GM12878 (cell line): ENCODE measurements at regions not wholly inside any gene's neighbourhood (a gene's known extent, or its start where the extent isn't known, plus 50 kb on each side); places are given as distances from the start of the nearest gene placed in this dataset.

Experiments
- ATAC-seq: fragments of 200-7000 bp; cut with Tn5 transposase; 3 replicates; pipeline ENCODE4 v1.9.1; 2020; ENCODE audit warnings: mild to moderate bottlenecking, moderate library complexity
- BruUV-seq: library from RNA; stranded (reverse); fragments of 400-500 nt; replicated peaks from 2 replicates; lab custom pipeline; 2021; lab: Mats Ljungman, UMichigan
- CTCF ChIA-PET: fragments of 300-600 bp; sonication (Branson Sonifier 250); formaldehyde crosslinking; extraction: SDS; loops from one replicate; lab custom pipeline; 2021; ENCODE audit warnings: inconsistent platforms; lab: Yijun Ruan, JAX
- POLR2A ChIA-PET: fragments of 350-600 bp; formaldehyde crosslinking; extraction: SDS; loops from one replicate; lab custom pipeline; 2021; ENCODE audit warnings: inconsistent platforms; lab: Charles Lee
- RAD21 ChIA-PET: fragments of 300-600 bp; sonication (Branson Sonifier 250); formaldehyde crosslinking; loops from one replicate; lab custom pipeline; 2023; ENCODE audit warnings: antibody characterized with exemption; ENCODE audit not compliant: unreplicated experiment; lab: Charles Lee
- SMC1A ChIA-PET: fragments of 300-600 bp; sonication (Branson Sonifier 250); formaldehyde crosslinking; loops from one replicate; lab custom pipeline; 2023; ENCODE audit not compliant: unreplicated experiment, uncharacterized antibody; lab: Charles Lee
- DNase-seq: peaks from one replicate; pipeline ENCODE4 v3.0.0-alpha.2; 2011; ENCODE audit warnings: low read depth, low spot score
- FAIRE-seq: peaks from 3 replicates; lab custom pipeline; 2011; peaks lifted over from hg19 to GRCh38; lab: Jason Lieb, UNC
- H2AFZ ChIP-seq: 2 replicates; pipeline ENCODE4 v1.6.0; 2011; ENCODE audit warnings: low read depth, low read length, control low read depth; ENCODE audit not compliant: control insufficient read depth
- H3K27ac ChIP-seq: 2 replicates; pipeline ENCODE4 v1.5.1; 2011; ENCODE audit warnings: control low read depth; ENCODE audit not compliant: control insufficient read depth, insufficient read depth
- H3K27me3 ChIP-seq, 2 experiments: replicated peaks in 1 of 2; 2 replicates each; pipeline versions ENCODE4 v1.6.0 to v1.6.1; 2011; ENCODE audit warnings: low read length in 1 of 2; ENCODE audit not compliant: control insufficient read depth in 2 of 2, insufficient read depth in 2 of 2
- H3K36me3 ChIP-seq, 2 experiments: 2 replicates each; pipeline ENCODE4 v1.5.1; 2011; ENCODE audit warnings: low read length in 1 of 2; ENCODE audit not compliant: control insufficient read depth in 2 of 2, insufficient read depth in 2 of 2
- H3K4me1 ChIP-seq: 2 replicates; pipeline ENCODE4 v1.6.1; 2011; ENCODE audit warnings: mild to moderate bottlenecking, low read length, moderate library complexity, mixed read lengths; ENCODE audit not compliant: control insufficient read depth, insufficient read depth
- H3K4me2 ChIP-seq: 2 replicates; pipeline ENCODE4 v1.6.0; 2011; ENCODE audit warnings: control low read depth; ENCODE audit not compliant: control insufficient read depth, insufficient read depth
- H3K4me3 ChIP-seq: fragments of 200-600 bp; sonication (generic); 2 replicates; pipeline ENCODE4 v1.5.1; 2016
- H3K79me2 ChIP-seq: 2 replicates; pipeline ENCODE4 v1.6.0; 2011; ENCODE audit warnings: low read length; ENCODE audit not compliant: control insufficient read depth, insufficient read depth
- H3K9ac ChIP-seq: 2 replicates; pipeline ENCODE4 v1.8.0; 2011; ENCODE audit warnings: low read length, control low read depth, mixed read lengths; ENCODE audit not compliant: control insufficient read depth, insufficient read depth
- H3K9me3 ChIP-seq: replicated peaks from 3 replicates; pipeline ENCODE4 v1.5.1; 2011; ENCODE audit warnings: mild to moderate bottlenecking, low read length; ENCODE audit not compliant: control insufficient read depth, insufficient read depth
- H4K20me1 ChIP-seq: 2 replicates; pipeline ENCODE4 v1.6.0; 2011; ENCODE audit not compliant: control insufficient read depth, insufficient read depth
- CTCF ChIP-seq, 3 experiments: IDR thresholded peaks in 2 of 3; conservative IDR thresholded peaks in 1 of 3; 2 replicates each; pipeline ENCODE4 v1.5.1; 2011; ENCODE audit warnings: low read depth in 3 of 3, low read length in 3 of 3, mild to moderate bottlenecking in 3 of 3, control low read depth in 2 of 3, moderate library complexity in 2 of 3, inconsistent platforms in 1 of 3, mixed read lengths in 1 of 3; ENCODE audit not compliant: control insufficient read depth in 2 of 3, insufficient read depth in 1 of 3; ENCODE audit errors: extremely low read depth in 1 of 3
- MAX ChIP-seq: IDR thresholded peaks from 2 replicates; pipeline ENCODE4 v1.6.1; 2012; ENCODE audit warnings: low read depth, low read length, improper control_type of control experiment
- RAD21 ChIP-seq: IDR thresholded peaks from 2 replicates; pipeline ENCODE4 v1.6.1; 2011; ENCODE audit warnings: mild to moderate bottlenecking, low read depth, low read length, moderate library complexity; ENCODE audit not compliant: insufficient read depth
- SMC3 ChIP-seq: IDR thresholded peaks from 2 replicates; pipeline ENCODE4 v1.6.1; 2011; ENCODE audit warnings: low read length, improper control_type of control experiment, borderline replicate concordance
- YY1 ChIP-seq: IDR thresholded peaks from 2 replicates; pipeline ENCODE4 v1.6.1; 2011; ENCODE audit warnings: low read depth, mild to moderate bottlenecking, low read length
- WGBS: methylation state at CpG from one replicate; pipeline ENCODE4 v1.1.6; 2016; ENCODE audit warnings: low lambda C conversion rate; ENCODE audit not compliant: insufficient replicate concordance, insufficient coverage; ENCODE audit errors: missing lambda C conversion rate; 5-methylcytosine and 5-hydroxymethylcytosine counted together
- in situ Hi-C: fragments of 300-500 bp; cut with MboI; formaldehyde crosslinking; loops from 9 replicates; pipeline ENCODE4 v1.14.3; 2018; ENCODE audit warnings: mixed read lengths
- intact Hi-C: fragments of 100-400 bp; cut with micrococcal nuclease; formaldehyde crosslinking; loops from one replicate; pipeline ENCODE4 v1.14.2; 2022; ENCODE audit not compliant: unreplicated experiment

- Histone ChIP-seq H3K4me2 (no peak overlapping the region), H3K4me3 (no peak overlapping the region), H3K9me3 (no peaks in the 10 kb centered on the region), H3K79me2 (no peaks in the 10 kb centered on the region), H3K9ac (no peak overlapping the region), H3K27ac (no peak overlapping the region), H3K27me3 (no peaks in the 10 kb centered on the region), H2AFZ (no peak overlapping the region), H3K36me3 (no peaks in the 10 kb centered on the region), H3K4me1 (no peaks in the 10 kb centered on the region), H4K20me1 (no peaks in the 10 kb centered on the region)
- in situ Hi-C loops (no loop called here), intact Hi-C loops (loop anchor here (5.0 kb wide), 1 partner anchor 1147 kb away; no protein-coding TSS in a partner anchor)
- WGBS, result 32% methylated on average over 7 of the region's 7 CpGs
- RAD21 ChIA-PET, result no interaction called here
- TF ChIP-seq SMC3 (peak; percentile 19; the same call in 1 of the 2 replicates), MAX (no peak), CTCF (IDR thresholded peaks at IDR 0.05 in 2 of 3, conservative IDR thresholded peaks at IDR 0.05 in 1 of 3; ENCODE audit: control insufficient read depth in 2 of 3, extremely low read depth in 1 of 3, insufficient read depth in 1 of 3, low read depth in 3 of 3, low read length in 3 of 3) (peak; percentile 22 to 46 (median 41); a peak in 3 of 6 replicates), YY1 (peak; percentile 46; the same call in 1 of the 2 replicates), RAD21 (peak; percentile 33; the same call in 1 of the 2 replicates)
- ATAC-seq, result peak; percentile 50; the same call in 1 of the 3 replicates
- CTCF ChIA-PET, result interaction anchor here (0.9 to 1.2 kb wide), 4 partner anchors 8 to 1149 kb away, joined by 3 read pairs; no protein-coding TSS in a partner anchor
- POLR2A ChIA-PET, result no interaction called here
- no TSS peak for BruUV-seq
- no peak for DNase-seq
- no peak for FAIRE-seq
- SMC1A ChIA-PET, result no interaction called here
Observed at GRCh38 chr16:7025616-7026190, 306.9 kb upstream of the RBFOX1 start.
